Daoy (cell line): ENCODE measurements at regions not wholly inside any gene's neighbourhood (a gene's known extent, or its start where the extent isn't known, plus 50 kb on each side); places are given as distances from the start of the nearest gene placed in this dataset.
A peak's percentile ranks its signal among the peaks of the same experiment; 100 is the strongest.
"Not testable (repeated sequence)": the region's sequence is repeated elsewhere in the genome, so short reads cannot be mapped to it uniquely, and the experiment has no call there.

Experiments used
- DNase-seq: peaks from one replicate; pipeline ENCODE4 v3.0.0-alpha.2; 2015; ENCODE audit warnings: low read depth

DNA sequence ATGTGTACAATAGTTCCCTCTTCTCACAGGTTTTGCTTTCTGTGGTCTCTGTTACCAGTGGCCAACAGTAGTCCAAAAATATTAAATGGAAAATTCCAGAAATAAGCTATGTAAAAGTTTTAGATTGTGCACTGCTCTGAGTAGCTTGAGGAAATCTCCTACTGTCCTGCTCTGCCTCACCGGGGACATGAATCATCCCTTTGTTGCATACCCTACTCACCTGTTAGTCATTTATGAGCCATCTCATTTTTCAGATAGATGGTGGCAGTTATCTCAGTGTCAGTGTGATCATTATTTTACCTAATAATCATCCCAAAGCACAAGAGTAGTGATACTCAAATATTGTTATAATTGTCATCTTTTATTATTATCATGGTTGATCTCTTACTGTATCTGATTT, 688.1 kb downstream of the PLA2G4A start:
- peak; percentile 12 for DNase-seq

DNA sequence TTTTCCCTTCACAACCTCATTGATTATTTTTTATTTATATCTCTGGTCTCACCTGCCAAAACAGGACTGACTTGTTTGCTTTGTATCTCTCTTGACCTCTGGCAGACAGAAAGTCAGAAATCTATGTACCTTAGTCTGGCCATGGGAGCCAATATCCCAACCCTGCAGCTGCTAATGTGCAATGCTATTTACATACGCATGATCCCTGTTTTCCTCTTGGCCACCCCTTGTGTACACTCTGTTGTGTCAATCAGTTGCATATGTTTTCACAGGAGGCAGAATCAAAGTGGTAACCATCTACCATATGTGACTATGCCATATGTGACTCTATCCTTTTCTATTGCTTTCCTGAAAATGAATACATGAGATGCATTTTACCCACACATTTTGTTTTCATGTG, 688.8 kb downstream of the PLA2G4A start:
- no peak for DNase-seq

DNA sequence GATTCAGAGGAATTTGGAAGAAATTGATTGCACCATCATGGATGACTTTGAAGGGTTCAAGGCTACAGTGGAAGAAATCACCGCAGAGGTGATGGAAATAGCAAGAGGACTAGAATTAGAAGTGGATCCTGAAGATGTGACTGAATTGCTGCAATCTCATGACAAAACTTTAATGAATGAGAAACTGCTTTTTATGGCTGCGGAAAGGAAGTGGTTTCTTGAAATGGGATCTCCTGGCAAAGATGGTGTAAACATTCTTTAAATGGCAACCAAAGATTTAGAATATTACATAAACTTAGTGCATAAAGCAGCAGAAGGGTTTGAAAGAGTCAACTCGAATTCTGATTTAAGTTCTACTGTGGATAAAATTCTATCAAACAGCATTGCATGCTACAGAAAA, 698.6 kb downstream of the PLA2G4A start:
- DNase-seq = no peak

DNA sequence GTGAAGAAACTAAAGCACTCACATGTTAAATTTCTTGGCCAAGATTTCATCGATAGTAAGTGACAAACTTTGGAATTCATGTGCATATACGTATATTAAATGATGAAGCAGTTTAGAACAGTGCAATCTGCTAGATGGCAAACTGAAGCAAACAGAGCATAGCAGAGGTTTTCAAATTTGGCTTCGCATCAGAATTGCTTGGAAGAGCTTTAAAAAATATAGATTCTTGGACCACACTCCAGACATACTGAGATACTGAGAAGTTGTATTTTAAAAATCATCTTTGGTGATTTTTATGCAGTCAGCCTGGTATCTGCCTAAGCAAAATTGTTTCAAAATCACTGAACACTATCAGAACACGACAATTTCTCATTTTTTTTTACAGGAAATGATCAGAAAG, 709.2 kb downstream of the PLA2G4A start:
- no peak for DNase-seq

DNA sequence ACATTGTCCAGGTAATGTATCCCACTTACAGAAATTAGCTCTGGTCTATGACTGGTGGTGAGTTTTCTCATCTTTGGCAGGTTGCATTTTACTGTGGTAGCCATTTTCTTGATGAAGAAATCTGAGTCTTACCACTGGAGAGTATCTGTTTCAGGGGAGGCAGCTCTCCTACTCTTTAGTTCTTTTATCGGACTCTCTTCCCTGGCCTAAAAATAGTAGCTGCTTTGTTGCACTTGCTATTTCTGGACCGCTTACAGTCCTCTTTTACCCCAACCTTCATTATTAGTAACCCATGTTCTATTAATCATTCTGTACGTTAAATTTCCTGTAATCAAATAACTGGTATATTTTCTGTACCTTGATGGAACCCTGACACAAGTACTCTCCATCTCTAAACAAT, 720.8 kb downstream of the PLA2G4A start:
- no peak for DNase-seq

DNA sequence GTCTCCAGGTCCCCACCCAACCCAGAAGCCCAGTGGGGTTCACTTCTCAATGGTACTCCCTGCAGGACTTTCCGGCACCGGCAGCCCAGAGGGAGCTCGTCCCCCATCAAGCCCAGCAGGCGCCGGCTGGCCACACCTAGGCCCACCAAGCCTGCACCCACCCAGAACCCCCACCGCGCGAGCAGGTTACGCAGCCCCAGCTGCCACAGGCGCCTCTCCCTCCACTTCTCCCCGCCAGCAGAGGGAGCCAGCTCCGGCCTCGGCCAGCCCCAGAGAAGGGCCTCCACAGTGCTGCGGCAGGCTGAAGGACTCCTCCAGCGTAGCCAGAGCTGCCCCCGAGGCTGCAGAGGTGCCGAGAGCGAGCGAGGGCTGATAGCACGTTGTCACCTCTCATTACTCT, 722.3 kb downstream of the PLA2G4A start:
- DNase-seq = no peak

DNA sequence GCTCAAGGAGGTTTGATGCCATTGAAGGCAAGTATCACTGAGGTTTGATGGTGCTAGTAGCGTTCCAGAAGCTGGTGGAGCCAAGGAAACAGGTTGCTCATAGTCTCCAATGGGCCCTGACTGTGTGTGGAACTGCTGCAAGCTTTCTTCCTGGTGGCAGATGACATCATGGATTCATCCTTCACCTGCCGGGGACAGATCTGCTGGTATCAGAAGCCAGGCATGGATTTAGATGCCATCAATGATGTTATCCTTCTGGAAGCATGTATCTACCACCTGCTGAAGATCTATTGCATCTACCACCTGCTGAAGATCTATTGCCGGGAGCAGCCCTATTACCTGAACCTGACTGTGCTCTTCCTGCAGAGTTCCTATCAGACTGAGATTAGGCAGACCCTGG, 734.4 kb downstream of the PLA2G4A start:
- no peak for DNase-seq

DNA sequence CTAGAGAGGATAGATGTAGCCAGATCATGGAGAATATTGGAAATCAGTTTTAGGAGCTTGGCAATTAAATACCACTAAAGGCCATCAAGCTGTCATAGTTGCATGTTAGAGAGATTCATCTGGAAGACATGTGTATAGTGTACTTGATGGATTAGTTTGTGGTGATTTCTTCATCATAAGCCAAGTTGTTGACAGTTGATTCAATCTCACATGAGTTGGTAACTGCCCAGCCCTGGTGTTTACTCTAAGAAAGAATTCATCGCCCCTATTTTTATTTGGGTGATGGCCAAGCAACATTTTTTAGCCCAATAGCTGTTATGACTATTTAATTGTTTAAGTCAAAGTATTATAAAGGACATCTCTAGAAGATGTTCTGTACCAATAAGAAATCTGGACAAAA, 737.6 kb downstream of the PLA2G4A start:
- no peak for DNase-seq

DNA sequence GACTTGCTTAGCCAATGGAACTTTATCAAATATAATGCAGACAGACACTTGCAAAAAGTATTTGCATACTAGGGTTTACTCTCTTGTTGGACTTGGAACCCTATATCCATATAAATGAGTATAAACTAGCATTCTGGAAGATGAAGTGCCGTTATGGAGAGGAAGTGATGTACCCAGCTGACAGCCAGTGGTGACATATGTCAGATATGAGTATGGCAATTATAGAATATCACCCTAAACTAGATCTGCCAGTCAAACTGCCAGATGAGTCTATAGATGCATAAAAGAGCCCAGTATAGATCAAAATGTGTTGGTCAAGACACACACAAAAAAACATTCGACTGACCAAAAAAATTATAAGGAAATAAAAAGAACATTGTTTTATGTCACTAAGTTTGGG, 739.3 kb downstream of the PLA2G4A start:
- no peak for DNase-seq

DNA sequence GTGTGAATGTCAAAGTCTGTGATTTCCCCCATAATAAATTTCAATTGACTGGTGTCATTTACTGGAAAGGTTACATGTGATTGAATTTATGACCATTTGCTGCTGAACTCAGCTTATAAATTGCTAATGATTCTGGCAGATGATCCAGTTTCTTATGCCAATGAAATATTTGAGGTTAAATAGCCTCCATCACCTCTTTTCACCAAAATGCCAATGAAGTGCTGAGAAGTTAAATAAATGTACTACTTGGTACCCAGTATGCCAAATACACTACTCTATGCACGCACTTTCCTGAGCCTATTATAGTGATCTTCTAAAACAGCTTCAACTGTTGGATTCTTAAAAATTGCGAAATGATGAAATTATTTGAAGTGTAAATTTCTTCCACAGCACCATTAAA, 741.4 kb downstream of the PLA2G4A start:
- no peak for DNase-seq

DNA sequence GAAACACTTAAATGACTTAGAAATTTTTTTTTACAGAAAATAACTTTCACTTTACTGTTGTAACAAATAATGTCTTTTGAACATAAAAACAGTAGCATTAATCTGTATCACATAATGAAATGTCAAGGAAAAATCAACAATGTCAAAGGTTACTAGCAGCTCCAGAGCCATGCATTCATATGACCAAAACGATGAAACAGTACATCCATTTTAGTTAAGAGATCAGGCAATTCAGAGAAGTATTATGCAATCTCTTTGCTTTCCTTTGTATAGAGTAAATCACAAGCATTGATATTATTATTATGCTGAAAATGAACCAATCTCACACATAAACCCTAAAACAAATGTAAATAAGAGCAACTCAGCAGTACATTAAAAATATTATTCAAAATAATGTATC, 748.9 kb downstream of the PLA2G4A start:
- DNase-seq = no peak

DNA sequence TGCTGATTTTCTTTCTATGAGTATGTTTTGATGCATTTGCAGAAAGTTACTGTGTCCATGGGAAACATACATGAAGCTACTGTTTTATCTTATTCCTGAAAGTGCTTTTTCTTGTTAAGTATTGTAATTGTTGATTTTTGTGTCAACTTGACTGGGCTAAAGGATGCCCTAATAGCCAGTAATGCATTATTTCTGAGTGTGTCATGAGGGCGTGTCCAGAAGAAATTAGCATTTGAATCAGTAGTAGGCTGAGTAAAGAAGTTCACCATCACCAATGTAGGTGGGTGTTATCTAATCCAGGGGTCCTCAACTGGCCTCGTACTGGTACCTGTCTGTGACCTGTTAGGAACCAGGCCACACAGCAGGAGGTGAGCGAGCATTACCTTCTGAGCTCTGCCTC, 760.2 kb downstream of the PLA2G4A start:
- no peak for DNase-seq

DNA sequence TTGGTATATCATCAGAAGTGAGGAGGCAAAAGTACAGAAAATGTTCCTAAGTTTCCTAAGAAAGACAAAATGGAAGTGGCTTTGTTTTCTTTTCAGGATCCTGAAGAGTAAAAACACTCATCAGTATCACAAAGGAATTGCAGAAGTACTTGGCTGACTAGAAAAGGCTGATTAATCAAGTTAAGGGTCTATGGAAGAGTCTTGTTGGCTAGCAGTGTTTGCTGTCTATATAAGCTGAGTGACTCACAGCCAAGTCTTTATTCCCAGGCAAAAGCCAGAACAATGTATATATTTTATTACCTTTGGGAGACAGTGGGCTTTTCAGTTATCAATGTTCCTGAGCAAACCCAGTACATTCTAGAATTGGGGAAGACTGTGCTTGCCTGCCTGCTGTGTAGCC, 777.0 kb downstream of the PLA2G4A start:
- DNase-seq = no peak

DNA sequence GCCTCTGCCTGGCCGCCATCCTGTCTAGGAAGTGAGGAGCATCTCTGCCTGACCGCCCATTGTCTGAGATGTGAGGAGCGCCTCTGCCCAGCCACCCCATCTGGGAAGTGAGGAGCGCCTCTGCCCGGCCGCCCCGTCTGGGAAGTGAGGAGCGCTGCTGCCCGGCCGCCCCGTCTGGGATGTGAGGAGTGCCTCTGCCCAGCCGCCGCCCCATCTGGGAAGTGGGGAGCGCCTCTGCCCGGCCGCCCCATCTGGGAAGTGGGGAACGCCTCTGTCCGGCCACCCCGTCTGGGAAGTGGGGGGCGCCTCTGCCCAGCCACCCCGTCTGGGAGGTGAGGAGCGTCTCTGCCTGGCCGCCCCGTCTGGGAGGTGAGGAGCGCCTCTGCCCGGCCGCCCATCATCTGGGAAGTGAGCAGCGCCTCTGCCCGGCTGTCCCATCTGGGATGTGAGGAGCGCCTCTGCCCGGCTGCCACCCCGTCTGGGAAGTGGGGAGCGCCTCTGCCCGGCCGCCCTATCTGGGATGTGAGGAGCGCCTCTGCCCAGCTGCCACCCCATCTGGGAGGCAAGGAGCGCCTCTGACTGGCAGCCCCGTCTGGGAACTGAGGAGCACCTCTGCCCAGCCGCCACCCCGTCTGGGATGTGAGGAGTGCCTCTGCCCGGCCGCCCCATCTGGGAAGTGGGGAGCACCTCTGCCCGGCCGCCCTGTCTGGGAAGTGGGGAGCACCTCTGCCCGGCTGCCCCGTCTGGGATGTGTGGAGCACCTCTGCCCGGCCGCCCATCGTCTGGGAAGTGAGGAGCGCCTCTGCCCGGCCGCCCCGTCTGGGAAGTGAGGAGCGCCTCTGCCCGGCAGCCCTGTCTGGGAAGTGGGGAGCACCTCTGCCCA, 787.3 kb downstream of the PLA2G4A start:
- not testable (repeated sequence) for DNase-seq

DNA sequence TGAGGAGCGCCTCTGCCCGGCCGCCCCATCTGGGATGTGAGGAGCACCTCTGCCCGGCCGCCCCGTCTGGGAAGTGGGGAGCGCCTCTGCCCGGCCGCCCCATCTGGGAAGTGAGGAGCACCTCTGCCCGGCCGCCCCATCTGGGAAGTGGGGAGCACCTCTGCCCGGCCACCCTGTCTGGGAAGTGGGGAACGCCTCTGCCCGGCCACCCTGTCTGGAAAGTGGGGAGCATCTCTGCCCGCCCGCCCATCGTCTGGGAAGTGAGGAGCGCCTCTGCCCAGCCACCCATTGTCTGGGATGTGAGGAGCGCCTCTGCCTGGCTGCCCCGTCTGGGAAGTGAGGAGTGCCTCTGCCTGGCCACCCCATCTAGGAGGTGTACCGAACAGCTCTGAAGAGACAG, 788.1 kb downstream of the PLA2G4A start:
- not testable (repeated sequence) for DNase-seq

DNA sequence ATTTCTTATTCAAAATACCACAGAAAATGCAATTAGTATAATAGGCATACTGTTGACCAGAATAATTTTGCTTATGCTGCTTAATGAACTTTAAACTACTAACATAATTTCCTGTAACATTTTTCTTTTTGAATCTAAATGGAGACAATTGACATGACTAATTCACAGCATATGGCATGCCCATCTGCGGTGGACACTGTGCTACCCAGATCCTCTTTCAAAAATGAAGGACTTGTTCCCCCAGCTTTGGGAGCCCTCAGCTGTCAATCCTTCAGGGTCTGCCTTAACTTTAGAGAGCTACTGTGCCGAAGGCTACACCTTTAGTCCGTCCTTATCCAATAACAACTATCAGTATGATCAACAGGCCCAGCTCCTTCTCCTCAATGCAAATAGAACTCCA, 789.0 kb downstream of the PLA2G4A start:
- no peak for DNase-seq

DNA sequence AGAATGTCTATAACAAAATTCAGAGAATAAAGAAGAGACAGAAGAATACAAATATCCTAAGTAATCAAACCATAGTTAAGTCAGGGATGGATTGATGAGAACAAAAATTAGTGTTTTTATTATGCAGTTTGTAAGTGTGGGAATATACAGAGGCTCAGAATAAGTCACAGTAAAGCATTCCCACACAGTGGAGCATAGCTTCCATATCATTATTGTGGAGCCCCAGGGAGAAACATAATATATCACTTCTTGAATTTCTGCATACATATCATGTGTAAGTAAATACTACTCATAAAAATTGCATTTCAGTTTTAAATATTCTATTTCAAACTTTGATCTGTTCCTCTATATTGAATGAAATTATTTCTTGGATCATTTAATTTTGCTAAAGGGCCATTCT, 790.4 kb downstream of the PLA2G4A start:
- no peak for DNase-seq

DNA sequence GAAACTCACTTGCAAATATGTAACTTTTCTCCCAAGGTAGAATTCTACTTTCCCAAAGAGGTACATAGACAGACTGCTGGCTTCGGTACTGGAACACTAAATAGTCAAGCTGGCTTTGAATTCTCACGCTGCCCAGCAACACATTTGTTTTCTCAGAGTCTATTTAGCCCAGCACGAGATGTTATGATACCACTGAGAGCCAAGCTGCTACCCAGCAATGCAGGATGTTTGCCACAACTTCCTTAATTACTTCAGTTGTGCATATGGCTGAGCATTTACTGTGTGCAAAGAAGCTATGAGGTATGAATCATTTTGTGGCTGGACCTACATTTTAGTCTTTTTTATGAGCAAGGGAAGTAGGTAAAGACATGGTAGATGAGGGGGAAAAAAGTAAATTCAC, 793.2 kb downstream of the PLA2G4A start:
- DNase-seq = peak; percentile 49

DNA sequence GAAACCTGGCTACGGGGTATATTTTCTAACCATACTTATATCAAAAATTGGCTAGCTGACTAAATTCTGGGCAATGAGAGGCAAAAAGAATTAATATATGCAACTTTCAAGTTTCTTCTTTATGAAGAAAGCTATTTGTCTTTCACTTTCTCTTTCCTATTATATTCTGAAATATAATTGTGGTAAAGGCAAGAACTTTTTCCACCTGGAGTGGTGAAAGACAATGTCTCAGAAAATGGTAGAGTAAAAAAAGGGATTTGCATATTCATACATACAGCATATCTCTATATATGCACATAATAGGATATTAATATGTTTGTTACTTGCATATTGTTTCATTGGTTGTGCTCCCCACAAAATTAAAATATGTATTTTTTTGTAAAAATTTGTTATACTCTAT, 793.8 kb downstream of the PLA2G4A start:
- DNase-seq = no peak

DNA sequence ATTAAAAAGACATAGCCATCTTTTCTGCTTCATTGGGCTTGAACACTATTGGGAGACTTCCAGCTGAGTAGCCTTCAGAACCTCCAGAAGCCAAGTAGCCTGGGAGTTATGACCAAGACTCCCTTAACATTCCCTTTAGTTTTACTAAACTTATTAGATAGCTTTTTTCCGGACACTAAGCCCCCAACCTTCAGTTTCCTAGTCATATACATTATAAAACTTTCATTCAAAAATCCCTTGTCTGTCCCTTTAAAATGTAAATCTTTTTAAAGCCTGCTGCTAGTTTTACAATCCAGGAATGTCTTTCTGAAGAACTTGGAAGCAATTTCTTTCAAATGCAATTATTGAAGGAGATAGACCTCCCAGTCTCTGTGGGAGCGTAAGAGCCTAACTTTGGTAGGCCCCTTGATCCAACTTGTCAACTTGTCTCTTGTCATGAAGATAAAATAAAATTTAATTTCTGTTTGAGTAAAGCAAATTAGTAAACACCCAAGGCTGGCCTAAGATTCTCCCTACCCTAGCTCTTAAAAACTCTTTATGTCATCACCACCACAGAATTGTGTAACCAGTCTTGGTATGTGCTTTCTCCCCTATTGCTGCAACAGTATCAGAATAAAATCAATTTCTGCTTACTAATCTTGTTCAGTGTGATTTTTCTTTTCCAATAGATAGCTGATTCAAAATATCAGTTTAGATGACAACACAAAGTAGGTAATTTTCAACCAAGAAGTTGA, 796.2 kb downstream of the PLA2G4A start:
- DNase-seq = no peak

DNA sequence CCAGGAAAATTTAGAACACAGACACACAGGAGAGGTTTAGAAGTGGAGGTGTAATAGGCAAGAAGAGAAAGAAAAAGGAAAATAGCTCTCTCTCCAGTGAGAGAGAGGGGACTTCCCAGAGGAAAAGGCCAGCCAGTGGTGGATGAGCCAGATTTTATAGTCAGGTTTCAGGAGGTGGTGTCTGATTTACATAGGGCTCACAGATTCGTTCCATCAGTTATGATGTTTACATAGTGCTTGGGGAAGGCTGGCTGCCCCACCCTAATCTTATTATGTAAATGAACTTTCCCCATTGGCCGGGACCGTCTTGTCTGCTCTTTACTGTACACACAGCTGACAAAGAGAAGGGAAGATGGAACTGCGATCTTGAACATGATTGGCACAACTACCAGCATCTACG, 797.3 kb downstream of the PLA2G4A start:
- peak; percentile 25 for DNase-seq

DNA sequence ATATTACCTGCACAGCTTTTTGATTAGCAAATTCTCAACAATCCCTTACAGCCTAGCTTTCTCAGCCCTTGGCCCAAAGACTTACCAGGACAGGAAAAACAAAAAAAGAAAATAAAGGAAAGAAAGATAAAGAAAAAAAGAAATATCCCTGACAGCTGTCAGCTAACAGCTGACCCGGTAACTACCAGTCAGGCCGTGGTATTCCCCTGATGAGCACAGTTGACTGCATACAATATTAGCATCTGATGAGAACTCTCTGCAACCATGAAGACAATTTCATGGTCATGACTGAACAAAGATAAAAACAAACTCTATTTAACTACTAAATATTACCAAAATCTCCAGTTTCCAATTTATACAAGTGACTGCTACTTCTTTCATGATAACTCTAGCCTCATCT, 798.8 kb downstream of the PLA2G4A start:
- DNase-seq = no peak

DNA sequence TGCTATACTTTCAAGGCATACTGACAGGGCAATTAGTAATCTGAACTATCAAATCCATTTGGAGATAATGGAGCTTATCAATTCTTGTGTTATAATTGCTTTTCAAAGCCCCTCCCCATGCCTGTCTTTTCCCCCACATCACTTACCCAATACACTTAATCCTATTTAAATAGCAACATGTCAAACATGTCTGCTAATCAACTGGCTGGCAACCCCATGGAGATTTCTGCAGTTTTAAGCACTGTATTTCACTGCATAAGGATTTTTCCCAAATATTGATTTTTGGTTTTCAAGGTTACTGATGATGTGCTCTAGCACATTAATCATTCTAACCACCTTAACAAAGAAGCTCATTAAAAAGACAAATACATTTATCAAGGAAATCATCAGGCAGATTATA, 800.3 kb downstream of the PLA2G4A start:
- DNase-seq = no peak
